Right cardiac atrium (tissue), 5 donors: ENCODE measurements at regions not wholly inside any gene's neighbourhood (a gene's known extent, or its start where the extent isn't known, plus 50 kb on each side); places are given as distances from the start of the nearest gene placed in this dataset.

Experiments used
- ATAC-seq, 2 donors: fragments of 200-7000 bp; cut with Tn5 transposase; one replicate each; pipeline versions ENCODE4 v1.8.0 to v1.9.1; 2020; ENCODE audit warnings: moderate library complexity in 2 of 2, mild to moderate bottlenecking in 1 of 2
- DNase-seq, 3 donors: peaks; one replicate each; pipeline ENCODE4 v3.0.0-alpha.2; 2020
- H3K27ac ChIP-seq: one replicate; pipeline ENCODE4 v1.5.1; 2013; ENCODE audit warnings: mild to moderate bottlenecking, low read length, control low read depth, moderate library complexity
- H3K27me3 ChIP-seq: one replicate; pipeline ENCODE4 v1.6.1; 2013; ENCODE audit not compliant: control insufficient read depth, insufficient read depth
- H3K4me1 ChIP-seq: one replicate; pipeline ENCODE4 v1.6.1; 2013; ENCODE audit warnings: low read length; ENCODE audit not compliant: control insufficient read depth, insufficient read depth
- H3K4me3 ChIP-seq: one replicate; pipeline ENCODE4 v1.5.1; 2013; ENCODE audit warnings: low read length, control low read depth
- H3K9me3 ChIP-seq: one replicate; pipeline ENCODE4 v1.6.1; 2013; ENCODE audit warnings: low read length; ENCODE audit not compliant: control insufficient read depth
- WGBS: extraction: QIAGEN DNeasy Blood & Tissue Kit; methylation state at CpG from one replicate; pipeline ENCODE4 v1.1.7; 2013; 5-methylcytosine and 5-hydroxymethylcytosine counted together
- intact Hi-C, 4 donors: fragments of 100-400 bp; cut with DNase I; formaldehyde crosslinking; loops; one replicate each; pipeline versions ENCODE4 v1.11.0 to v1.14.0; 2022 to 2023
- donor health status: healthy with polysubstance abuse.
- donor health status: DM: no; HTN: yes; CAD: no.
- donor health status: DM: no; HTN: no; CAD: no.
- donor health status: DM: no; HTN: yes; CAD: no; lungs with severe emphysema.
- donor health status: DM: yes; HTN: yes; CAD: no.

GRCh38 chr4:83728191-83728590, 192.3 kb downstream of the GPAT3 start:
- intact Hi-C loops, result no loop called here
- no peak for ATAC-seq
- no peaks in the 10 kb centered on the region for H3K27me3 ChIP-seq

GRCh38 chr4:83725336-83726085, 189.6 kb downstream of the GPAT3 start:
- no peak for DNase-seq
- no peak for ATAC-seq
- no peak overlapping the region for H3K27ac ChIP-seq
- 83% methylated on average over 6 of the region's 6 CpGs for WGBS
- H3K9me3 ChIP-seq, result no peaks in the 10 kb centered on the region
- no peak overlapping the region for H3K4me3 ChIP-seq
- no peaks in the 10 kb centered on the region for H3K27me3 ChIP-seq
- no peaks in the 10 kb centered on the region for H3K4me1 ChIP-seq
- intact Hi-C loops, result no loop called here

More at GRCh38 chr4:83728191-83728590, 192.3 kb downstream of the GPAT3 start:
- H3K9me3 ChIP-seq, result no peaks in the 10 kb centered on the region
- no peak overlapping the region for H3K4me3 ChIP-seq
- H3K27ac ChIP-seq, result no peak overlapping the region
- H3K4me1 ChIP-seq, result no peaks in the 10 kb centered on the region
- no peak for DNase-seq

GRCh38 chr4:83724485-83725335, 188.8 kb downstream of the GPAT3 start:
- intact Hi-C loops, result no loop called here
- Histone ChIP-seq H3K27me3 (no peaks in the 10 kb centered on the region), H3K9me3 (no peaks in the 10 kb centered on the region), H3K27ac (no peak overlapping the region), H3K4me3 (no peak overlapping the region), H3K4me1 (no peaks in the 10 kb centered on the region)
- ATAC-seq (no peak), DNase-seq (no peak)
- 77% methylated on average over 14 of the region's 14 CpGs for WGBS

- DNase-seq (no peak), ATAC-seq (no peak)
- H3K9me3 ChIP-seq, result no peaks in the 10 kb centered on the region
- intact Hi-C loops, result no loop called here
- 77% methylated on average over 6 of the region's 6 CpGs for WGBS
- no peak overlapping the region for H3K4me3 ChIP-seq
- H3K27me3 ChIP-seq, result no peaks in the 10 kb centered on the region
- no peak overlapping the region for H3K27ac ChIP-seq
- H3K4me1 ChIP-seq, result no peaks in the 10 kb centered on the region
Observed at GRCh38 chr4:83723609-83724008, 187.7 kb downstream of the GPAT3 start.

- Histone ChIP-seq H3K4me1 (no peaks in the 10 kb centered on the region), H3K27me3 (no peaks in the 10 kb centered on the region), H3K9me3 (no peaks in the 10 kb centered on the region), H3K4me3 (no peak overlapping the region), H3K27ac (no peak overlapping the region)
- intact Hi-C loops, result no loop called here
- WGBS, result 78% methylated on average over 5 of the region's 5 CpGs
- DNase-seq, result no peak
- no peak for ATAC-seq
Observed at GRCh38 chr4:83722730-83723269, 186.9 kb downstream of the GPAT3 start.

- Histone ChIP-seq H3K27me3 (no peaks in the 10 kb centered on the region), H3K4me3 (no peak overlapping the region), H3K4me1 (no peaks in the 10 kb centered on the region), H3K27ac (no peak overlapping the region), H3K9me3 (no peaks in the 10 kb centered on the region)
- intact Hi-C loops, result no loop called here
- ATAC-seq (no peak), DNase-seq (no peak)
Observed at GRCh38 chr4:83716874-83717273, 181.0 kb downstream of the GPAT3 start.

GRCh38 chr4:83712890-83713289, 177.0 kb downstream of the GPAT3 start:
- Histone ChIP-seq H3K4me1 (no peaks in the 10 kb centered on the region), H3K4me3 (no peak overlapping the region), H3K27ac (no peak overlapping the region), H3K27me3 (no peaks in the 10 kb centered on the region), H3K9me3 (no peaks in the 10 kb centered on the region)
- DNase-seq (no peak), ATAC-seq (no peak)
- intact Hi-C loops, result no loop called here

GRCh38 chr4:83709627-83710026, 173.7 kb downstream of the GPAT3 start:
- intact Hi-C loops, result no loop called here
- no peaks in the 10 kb centered on the region for H3K4me1 ChIP-seq
- H3K9me3 ChIP-seq, result no peaks in the 10 kb centered on the region
- DNase-seq, result no peak
- H3K27me3 ChIP-seq, result no peaks in the 10 kb centered on the region
- ATAC-seq, result no peak
- H3K4me3 ChIP-seq, result no peak overlapping the region
- H3K27ac ChIP-seq, result no peak overlapping the region
- 80% methylated on average over 7 of the region's 7 CpGs for WGBS

GRCh38 chr4:83708500-83709175, 172.7 kb downstream of the GPAT3 start:
- H3K27me3 ChIP-seq, result no peaks in the 10 kb centered on the region
- ATAC-seq, result no peak
- 64% methylated on average over 6 of the region's 6 CpGs for WGBS
- no peaks in the 10 kb centered on the region for H3K4me1 ChIP-seq
- H3K4me3 ChIP-seq, result no peak overlapping the region
- H3K9me3 ChIP-seq, result no peaks in the 10 kb centered on the region
- intact Hi-C loops, result no loop called here
- H3K27ac ChIP-seq, result no peak overlapping the region
- no peak for DNase-seq

- WGBS, result 78% methylated on average over 2 of the region's 2 CpGs
- no peaks in the 10 kb centered on the region for H3K9me3 ChIP-seq
- no peak overlapping the region for H3K27ac ChIP-seq
- no peaks in the 10 kb centered on the region for H3K27me3 ChIP-seq
- no peak for DNase-seq
- H3K4me3 ChIP-seq, result no peak overlapping the region
- ATAC-seq, result no peak
- intact Hi-C loops, result no loop called here
- no peaks in the 10 kb centered on the region for H3K4me1 ChIP-seq
Observed at GRCh38 chr4:83704786-83705185, 168.9 kb downstream of the GPAT3 start.

- H3K27ac ChIP-seq, result no peak overlapping the region
- H3K4me1 ChIP-seq, result no peaks in the 10 kb centered on the region
- no peak for DNase-seq
- no peak overlapping the region for H3K4me3 ChIP-seq
- intact Hi-C loops, result no loop called here
- H3K9me3 ChIP-seq, result no peaks in the 10 kb centered on the region
- 79% methylated on average over 1 of the region's 1 CpG for WGBS
- ATAC-seq, result no peak
- no peaks in the 10 kb centered on the region for H3K27me3 ChIP-seq
Observed at GRCh38 chr4:83703752-83704151, 167.8 kb downstream of the GPAT3 start.
